ENCODE measurements at regions not wholly inside any gene's neighbourhood (a gene's known extent, or its start where the extent isn't known, plus 50 kb on each side); places are given as distances from the start of the nearest gene placed in this dataset.

- no peak overlapping the region for H3K4me3 ChIP-seq (ENCODE audit: extremely low read depth in 1 of 4, insufficient read depth in 2 of 4, low read depth in 3 of 4, low read length in 4 of 4)
- WGBS, 2 experiments (ENCODE audit: extremely low coverage in 1 of 2, insufficient coverage in 1 of 2, insufficient read length in 1 of 2, insufficient replicate concordance in 2 of 2, low coverage in 1 of 2, low lambda C conversion rate in 2 of 2, missing lambda C conversion rate in 1 of 2) = 92% methylated on average over 18 of the region's 18 CpGs; no CpG with 5 or more reads in 1 of the 2 experiments
- H3K14ac ChIP-seq (ENCODE audit: insufficient read length) = no peak overlapping the region
- H2BK15ac ChIP-seq (ENCODE audit: low read length) = no peak overlapping the region
- TF ChIP-seq JUND (IDR thresholded peaks at IDR 0.05; ENCODE audit: low read length) = no peak
- H4K91ac ChIP-seq (replicated peaks; ENCODE audit: insufficient read length, low read length) = no peak overlapping the region
- H3K27ac ChIP-seq (ENCODE audit: low read depth, low read length) = no peak overlapping the region
- CTCF ChIA-PET (ENCODE audit: partially characterized antibody) = no interaction called here
- H3K36me3 ChIP-seq (ENCODE audit: control insufficient read depth in 2 of 4, insufficient read depth in 4 of 4, low read length in 3 of 4) = no peaks in the 10 kb centered on the region
- H2BK120ac ChIP-seq (replicated peaks; ENCODE audit: low read depth, low read length) = no peak overlapping the region
- H2BK20ac ChIP-seq (ENCODE audit: low read length) = no peak overlapping the region
- no peak overlapping the region for H3K4me2 ChIP-seq (ENCODE audit: insufficient read depth in 1 of 2, low read depth in 2 of 2, low read length in 2 of 2)
- H3K18ac ChIP-seq (ENCODE audit: extremely low read depth, low read length) = no peak overlapping the region
- no peaks in the 10 kb centered on the region for H3K27me3 ChIP-seq (replicated peaks in 1 of 4; ENCODE audit: control insufficient read depth in 3 of 4, extremely low read depth in 1 of 4, insufficient read depth in 3 of 4, low read length in 3 of 4)
- FAIRE-seq (no peak), DNase-seq (ENCODE audit: low read depth in 1 of 2, low spot score in 2 of 2) (no peak)
- no peak overlapping the region for H4K8ac ChIP-seq (ENCODE audit: extremely low read depth, insufficient read depth, low read length)
- H3K23ac ChIP-seq (ENCODE audit: insufficient read length) = no peak overlapping the region
- no peaks in the 10 kb centered on the region for H3K23me2 ChIP-seq (ENCODE audit: low read depth, low read length)
- no peaks in the 10 kb centered on the region for H3K79me1 ChIP-seq (ENCODE audit: low read depth, low read length)
- H3K9ac ChIP-seq (replicated peaks in 1 of 4; ENCODE audit: extremely low read depth in 1 of 4, low read depth in 3 of 4, low read length in 3 of 4) = no peak overlapping the region
- no peak overlapping the region for H2BK12ac ChIP-seq (ENCODE audit: low read depth, low read length)
- no peak overlapping the region for H4K5ac ChIP-seq (ENCODE audit: insufficient read length, low read depth, low read length)
- no peak overlapping the region for H2AK5ac ChIP-seq (ENCODE audit: low read depth, low read length)
- no peaks in the 10 kb centered on the region for H3K9me3 ChIP-seq (ENCODE audit: insufficient read depth in 2 of 2, low read depth in 1 of 2, low read length in 1 of 2)
- H3K4ac ChIP-seq (replicated peaks; ENCODE audit: insufficient read length, low read depth, low read length) = no peak overlapping the region
- no peaks in the 10 kb centered on the region for H4K20me1 ChIP-seq (replicated peaks in 1 of 2; ENCODE audit: control insufficient read depth in 1 of 2, insufficient read depth in 2 of 2, low read length in 2 of 2)
- no peak overlapping the region for H2AFZ ChIP-seq (ENCODE audit: low read length)
- H3K79me2 ChIP-seq (ENCODE audit: control insufficient read depth in 1 of 2, insufficient read depth in 2 of 2, low read length in 2 of 2) = no peaks in the 10 kb centered on the region
- no peak overlapping the region for H3K56ac ChIP-seq (replicated peaks; ENCODE audit: insufficient read length, low read depth, low read length)
- H3K4me1 ChIP-seq (replicated peaks in 1 of 4; ENCODE audit: control insufficient read depth in 3 of 4, insufficient read depth in 4 of 4, low read length in 3 of 4) = peaks cover 3 to 14% (median 10%) of the 10 kb centered on the region in 4 experiments; a peak in 4 of 7 replicates
- H2BK5ac ChIP-seq (ENCODE audit: low read depth, low read length) = no peak overlapping the region
- POLR2A ChIA-PET (ENCODE audit: partially characterized antibody) = no interaction called here
These were observed 346.7 kb upstream of the SFRP2 start for GRCh38 chr4:154135576-154135975.

Data from H1 (cell line).